Chondrocyte (in vitro differentiated cells): ENCODE measurements at regions not wholly inside any gene's neighbourhood (a gene's known extent, or its start where the extent isn't known, plus 50 kb on each side); places are given as distances from the start of the nearest gene placed in this dataset.

Experiments
- DNase-seq: peaks from one replicate; pipeline ENCODE4 v3.0.0; 2021; ENCODE audit warnings: mixed read lengths, low spot score
- H3K27ac Mint-ChIP-seq: one replicate; pipeline ENCODE4 v1.8.0; 2021; ENCODE audit warnings: mild to moderate bottlenecking, moderate library complexity, mixed read lengths; ENCODE audit not compliant: unreplicated experiment
- H3K27me3 Mint-ChIP-seq: 2 replicates; pipeline ENCODE4 v1.8.0; 2021; ENCODE audit warnings: low read depth, mixed read lengths
- H3K36me3 Mint-ChIP-seq: 2 replicates; pipeline ENCODE4 v1.8.0; 2021; ENCODE audit warnings: low read depth, mixed read lengths
- H3K4me1 Mint-ChIP-seq: 2 replicates; pipeline ENCODE4 v1.8.0; 2021; ENCODE audit warnings: low read depth, mild to moderate bottlenecking, mixed read lengths
- H3K4me3 Mint-ChIP-seq: one replicate; pipeline ENCODE4 v1.8.0; 2021; ENCODE audit warnings: mild to moderate bottlenecking, moderate library complexity, mixed read lengths; ENCODE audit not compliant: unreplicated experiment
- H3K9me3 Mint-ChIP-seq: 2 replicates; pipeline ENCODE4 v1.8.0; 2021; ENCODE audit warnings: low read depth, mixed read lengths
- TF ChIP-seq, protein P1 (sequence below): fragments of 200-600 bp; sonication (generic); IDR thresholded peaks from 2 replicates; pipeline ENCODE4 v1.5.0; 2021; ENCODE audit warnings: antibody characterized with exemption, mild to moderate bottlenecking, moderate library complexity

DNA sequence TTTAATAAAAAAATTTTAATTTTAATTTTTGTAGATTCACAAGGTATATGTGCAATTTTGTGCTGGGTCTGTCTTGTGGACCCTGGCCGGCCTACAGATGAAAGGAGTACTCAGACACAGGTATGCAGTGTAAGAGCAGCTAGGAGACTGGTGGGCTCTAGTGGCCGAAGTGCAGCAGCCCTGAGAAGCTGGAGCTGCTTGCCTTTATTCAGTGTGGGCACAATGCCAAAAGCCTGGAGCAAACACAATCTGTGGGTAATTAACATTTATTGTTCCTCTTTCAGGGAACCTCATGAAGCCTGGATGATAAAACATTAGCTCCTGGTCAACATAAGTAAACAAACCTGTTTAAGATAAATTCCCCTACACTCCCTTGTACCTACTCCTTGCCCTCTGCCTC lies 135.7 kb upstream of the SEL1L start:
- H3K27ac Mint-ChIP-seq = no peak overlapping the region
- DNase-seq = no peak
- no peaks in the 10 kb centered on the region for H3K4me1 Mint-ChIP-seq
- H3K4me3 Mint-ChIP-seq = no peak overlapping the region
- H3K9me3 Mint-ChIP-seq = peaks cover 16% of the 10 kb centered on the region
- H3K27me3 Mint-ChIP-seq = no peaks in the 10 kb centered on the region
- H3K36me3 Mint-ChIP-seq = no peaks in the 10 kb centered on the region
- TF ChIP-seq, protein P1, sequence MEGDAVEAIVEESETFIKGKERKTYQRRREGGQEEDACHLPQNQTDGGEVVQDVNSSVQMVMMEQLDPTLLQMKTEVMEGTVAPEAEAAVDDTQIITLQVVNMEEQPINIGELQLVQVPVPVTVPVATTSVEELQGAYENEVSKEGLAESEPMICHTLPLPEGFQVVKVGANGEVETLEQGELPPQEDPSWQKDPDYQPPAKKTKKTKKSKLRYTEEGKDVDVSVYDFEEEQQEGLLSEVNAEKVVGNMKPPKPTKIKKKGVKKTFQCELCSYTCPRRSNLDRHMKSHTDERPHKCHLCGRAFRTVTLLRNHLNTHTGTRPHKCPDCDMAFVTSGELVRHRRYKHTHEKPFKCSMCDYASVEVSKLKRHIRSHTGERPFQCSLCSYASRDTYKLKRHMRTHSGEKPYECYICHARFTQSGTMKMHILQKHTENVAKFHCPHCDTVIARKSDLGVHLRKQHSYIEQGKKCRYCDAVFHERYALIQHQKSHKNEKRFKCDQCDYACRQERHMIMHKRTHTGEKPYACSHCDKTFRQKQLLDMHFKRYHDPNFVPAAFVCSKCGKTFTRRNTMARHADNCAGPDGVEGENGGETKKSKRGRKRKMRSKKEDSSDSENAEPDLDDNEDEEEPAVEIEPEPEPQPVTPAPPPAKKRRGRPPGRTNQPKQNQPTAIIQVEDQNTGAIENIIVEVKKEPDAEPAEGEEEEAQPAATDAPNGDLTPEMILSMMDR = no peak

DNA sequence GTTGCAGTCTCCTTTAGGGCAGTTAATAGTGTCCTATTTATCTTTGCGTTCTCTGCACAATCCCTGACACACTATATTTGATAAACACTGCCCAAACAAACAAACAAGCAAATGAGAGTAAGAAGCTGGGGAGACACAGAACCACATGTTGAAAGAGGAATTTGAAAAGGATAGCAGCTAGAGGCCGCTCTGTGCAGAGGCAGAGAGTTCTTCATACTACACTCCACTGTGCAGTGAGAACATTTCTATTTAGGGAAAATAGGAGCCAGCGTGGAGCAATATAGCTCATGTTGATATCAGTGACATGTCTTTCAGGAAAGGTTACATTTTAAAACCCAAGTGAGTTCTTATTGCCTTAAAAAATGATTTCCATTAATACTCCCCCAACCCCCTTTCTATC lies 140.3 kb upstream of the SEL1L start:
- TF ChIP-seq, protein P1 = no peak
- no peak for DNase-seq
- Mint-ChIP-seq H3K4me3 (no peak overlapping the region), H3K27ac (no peak overlapping the region), H3K27me3 (no peaks in the 10 kb centered on the region), H3K36me3 (no peaks in the 10 kb centered on the region), H3K4me1 (no peaks in the 10 kb centered on the region), H3K9me3 (peaks cover 18% of the 10 kb centered on the region)

DNA sequence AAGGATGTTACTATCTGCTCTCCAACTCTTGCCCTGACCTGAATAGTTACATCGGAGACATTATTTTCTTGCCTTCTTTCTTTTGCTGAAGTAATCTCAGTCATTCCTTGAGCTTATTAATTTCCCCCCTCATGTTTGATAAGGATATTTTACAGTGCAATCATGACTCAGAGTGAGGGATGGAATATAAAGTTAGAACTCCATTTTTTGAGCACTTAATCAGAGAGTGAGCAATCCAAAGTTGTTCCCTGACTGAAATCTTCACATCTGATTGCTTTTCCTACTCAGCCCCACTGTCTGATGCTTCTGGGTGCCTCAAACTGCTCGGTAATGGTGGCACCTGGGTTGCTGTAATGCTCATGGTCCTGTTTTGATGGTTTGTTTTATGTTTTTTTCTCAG lies 142.7 kb upstream of the SEL1L start:
- no peak overlapping the region for H3K27ac Mint-ChIP-seq
- no peaks in the 10 kb centered on the region for H3K4me1 Mint-ChIP-seq
- peaks cover 10% of the 10 kb centered on the region for H3K9me3 Mint-ChIP-seq
- peaks cover 4% of the 10 kb centered on the region for H3K27me3 Mint-ChIP-seq
- no peak overlapping the region for H3K4me3 Mint-ChIP-seq
- no peaks in the 10 kb centered on the region for H3K36me3 Mint-ChIP-seq
- TF ChIP-seq, protein P1 = no peak
- no peak for DNase-seq

DNA sequence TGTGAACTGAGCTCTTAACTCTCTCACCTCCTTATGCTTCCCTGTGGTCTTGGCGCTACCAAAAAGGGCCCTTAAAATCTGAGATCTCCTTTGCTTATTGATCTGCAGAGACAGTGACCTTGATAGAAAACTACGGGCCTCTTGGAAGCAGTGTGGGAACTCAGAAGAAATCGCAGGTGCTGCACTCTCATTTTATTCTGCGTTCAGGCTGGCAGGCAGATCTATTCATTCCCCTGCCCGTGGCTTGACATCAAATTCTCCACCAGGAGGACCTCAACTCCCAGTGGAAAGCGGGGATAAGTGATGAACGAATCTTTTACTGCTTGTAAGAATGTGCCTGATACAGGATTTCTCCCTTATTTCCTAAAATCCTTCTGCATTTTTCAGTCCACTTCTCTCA lies 143.2 kb upstream of the SEL1L start:
- H3K27ac Mint-ChIP-seq = no peak overlapping the region
- TF ChIP-seq, protein P1 = no peak
- no peak overlapping the region for H3K4me3 Mint-ChIP-seq
- H3K9me3 Mint-ChIP-seq = peaks cover 10% of the 10 kb centered on the region
- no peak for DNase-seq
- no peaks in the 10 kb centered on the region for H3K36me3 Mint-ChIP-seq
- peaks cover 4% of the 10 kb centered on the region for H3K27me3 Mint-ChIP-seq
- H3K4me1 Mint-ChIP-seq = no peaks in the 10 kb centered on the region

DNA sequence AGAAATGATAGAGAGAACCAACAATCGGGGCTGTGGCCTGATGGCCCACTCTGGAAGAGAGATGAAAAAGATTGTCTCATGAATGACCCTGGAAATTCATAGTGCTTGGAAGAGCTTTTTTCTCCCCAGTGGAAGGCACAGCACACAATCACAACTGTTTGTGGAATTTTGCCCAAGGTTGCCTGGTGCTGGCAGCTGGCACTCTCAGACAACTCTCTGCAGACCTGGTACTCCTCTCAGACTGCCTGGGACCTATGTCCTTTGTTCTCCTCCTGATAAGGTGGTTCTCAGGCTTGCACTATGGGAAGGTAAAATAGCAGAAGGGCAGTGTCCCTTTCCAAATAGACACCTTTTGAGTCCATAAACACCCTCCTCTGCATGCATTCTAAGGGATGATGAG lies 144.1 kb upstream of the SEL1L start:
- TF ChIP-seq, protein P1 = no peak
- Mint-ChIP-seq H3K27ac (no peak overlapping the region), H3K27me3 (peaks cover 4% of the 10 kb centered on the region), H3K9me3 (peaks cover 13% of the 10 kb centered on the region), H3K4me1 (no peaks in the 10 kb centered on the region), H3K36me3 (no peaks in the 10 kb centered on the region), H3K4me3 (no peak overlapping the region)
- DNase-seq = no peak
